ENCODE measurements at regions not wholly inside any gene's neighbourhood (a gene's known extent, or its start where the extent isn't known, plus 50 kb on each side); places are given as distances from the start of the nearest gene placed in this dataset.
A peak's percentile ranks its signal among the peaks of the same experiment; 100 is the strongest.

GRCh38 chr3:106533788-106534160 is 665.0 kb upstream of the CBLB start:
- DNase-seq (ENCODE audit: extremely low spot score, insufficient read length, low read depth): no peak
- FAIRE-seq: no peak

GRCh38 chr3:106534206-106534605 is 665.4 kb upstream of the CBLB start:
- FAIRE-seq (no peak), DNase-seq (ENCODE audit: extremely low spot score, insufficient read length, low read depth) (no peak)

GRCh38 chr3:106540743-106541142 is 671.9 kb upstream of the CBLB start:
- DNase-seq (ENCODE audit: extremely low spot score, insufficient read length, low read depth) (no peak), FAIRE-seq (no peak)

GRCh38 chr3:106542101-106542769 is 673.4 kb upstream of the CBLB start:
- no peak for DNase-seq (ENCODE audit: extremely low spot score, insufficient read length, low read depth)
- FAIRE-seq: no peak

GRCh38 chr3:106552351-106553043 is 683.7 kb upstream of the CBLB start:
- no peak for DNase-seq (ENCODE audit: extremely low spot score, insufficient read length, low read depth)
- FAIRE-seq: no peak

GRCh38 chr3:106560451-106560966 is 691.7 kb upstream of the CBLB start:
- no peak for FAIRE-seq
- no peak for DNase-seq (ENCODE audit: extremely low spot score, insufficient read length, low read depth)

- FAIRE-seq (peak; percentile 78), DNase-seq (ENCODE audit: extremely low spot score, insufficient read length, low read depth) (no peak)
Observed at GRCh38 chr3:106566277-106566676, 697.5 kb upstream of the CBLB start.

- FAIRE-seq (no peak), DNase-seq (ENCODE audit: extremely low spot score, insufficient read length, low read depth) (no peak)
Observed at GRCh38 chr3:106570426-106570825, 701.6 kb upstream of the CBLB start.

GRCh38 chr3:106573605-106574004 is 704.8 kb upstream of the CBLB start:
- DNase-seq (ENCODE audit: extremely low spot score, insufficient read length, low read depth): no peak
- FAIRE-seq: no peak

- DNase-seq (ENCODE audit: extremely low spot score, insufficient read length, low read depth): no peak
- FAIRE-seq: no peak
Observed at GRCh38 chr3:106575029-106575428, 706.2 kb upstream of the CBLB start.

- FAIRE-seq (no peak), DNase-seq (ENCODE audit: extremely low spot score, insufficient read length, low read depth) (no peak)
Observed at GRCh38 chr3:106577241-106577640, 708.4 kb upstream of the CBLB start.

GRCh38 chr3:106578911-106579310 is 710.1 kb upstream of the CBLB start:
- no peak for DNase-seq (ENCODE audit: extremely low spot score, insufficient read length, low read depth)
- no peak for FAIRE-seq

GRCh38 chr3:106582151-106582550 is 713.3 kb upstream of the CBLB start:
- FAIRE-seq: no peak

GRCh38 chr3:106587551-106587950 is 718.7 kb upstream of the CBLB start:
- no peak for FAIRE-seq
- DNase-seq (ENCODE audit: extremely low spot score, insufficient read length, low read depth): no peak

More at GRCh38 chr3:106582151-106582550, 713.3 kb upstream of the CBLB start:
- no peak for DNase-seq (ENCODE audit: extremely low spot score, insufficient read length, low read depth)

GRCh38 chr3:106588739-106589138 is 719.9 kb upstream of the CBLB start:
- DNase-seq (ENCODE audit: extremely low spot score, insufficient read length, low read depth) (no peak), FAIRE-seq (no peak)

- DNase-seq (ENCODE audit: extremely low spot score, insufficient read length, low read depth) (no peak), FAIRE-seq (no peak)
Observed at GRCh38 chr3:106589311-106589942, 720.6 kb upstream of the CBLB start.

- FAIRE-seq: no peak
- no peak for DNase-seq (ENCODE audit: extremely low spot score, insufficient read length, low read depth)
Observed at GRCh38 chr3:106590216-106590615, 721.4 kb upstream of the CBLB start.

GRCh38 chr3:106593381-106593780 is 724.6 kb upstream of the CBLB start:
- FAIRE-seq (no peak), DNase-seq (ENCODE audit: extremely low spot score, insufficient read length, low read depth) (no peak)

- DNase-seq (ENCODE audit: extremely low spot score, insufficient read length, low read depth): peak; percentile 20
- peak; percentile 91 for FAIRE-seq
Observed at GRCh38 chr3:106609666-106610301, 741.0 kb upstream of the CBLB start.

GRCh38 chr3:106610362-106610959 is 741.6 kb upstream of the CBLB start:
- FAIRE-seq: no peak
- no peak for DNase-seq (ENCODE audit: extremely low spot score, insufficient read length, low read depth)
